Psoas muscle (tissue), 7 donors: ENCODE measurements at regions not wholly inside any gene's neighbourhood (a gene's known extent, or its start where the extent isn't known, plus 50 kb on each side); places are given as distances from the start of the nearest gene placed in this dataset.

Experiments
- ATAC-seq, 4 donors: fragments of 200-7000 bp; cut with Tn5 transposase; one replicate each; pipeline ENCODE4 v1.9.1; 2020; ENCODE audit warnings: moderate library complexity in 3 of 4, mild to moderate bottlenecking in 2 of 4
- DNase-seq, 2 donors: peaks; one replicate each; pipeline ENCODE4 v3.0.0-alpha.2; 2020
- H3K27ac ChIP-seq: fragments of 200-600 bp; one replicate; pipeline ENCODE4 v1.8.0; 2022
- H3K27me3 ChIP-seq, 3 donors: fragments of 200-600 bp in 1 of 3; one replicate each; pipeline versions ENCODE4 v1.6.1 to v1.8.0; 2013 to 2022; ENCODE audit warnings: low read length in 2 of 3, mild to moderate bottlenecking in 2 of 3, moderate library complexity in 1 of 3; ENCODE audit not compliant: insufficient read depth in 3 of 3
- H3K36me3 ChIP-seq, 2 donors: fragments of 200-600 bp in 1 of 2; one replicate each; pipeline versions ENCODE4 v1.6.1 to v1.8.0; 2013 to 2022; ENCODE audit warnings: low read depth in 1 of 2, mild to moderate bottlenecking in 1 of 2, moderate library complexity in 1 of 2; ENCODE audit not compliant: insufficient read depth in 1 of 2
- H3K4me1 ChIP-seq: fragments of 200-600 bp; one replicate; pipeline ENCODE4 v1.8.0; 2022
- H3K4me3 ChIP-seq: fragments of 200-600 bp; one replicate; pipeline ENCODE4 v1.8.0; 2022; ENCODE audit warnings: mild to moderate bottlenecking
- H3K9me3 ChIP-seq: fragments of 200-600 bp; one replicate; pipeline ENCODE4 v1.8.0; 2022
- WGBS, 3 donors: extraction: QIAGEN DNeasy Blood & Tissue Kit; methylation state at CpG; one replicate each; pipeline versions ENCODE4 v1.1.6 to v1.1.7; 2013; 5-methylcytosine and 5-hydroxymethylcytosine counted together
- intact Hi-C, 2 donors: fragments of 100-400 bp; cut with DNase I; formaldehyde crosslinking; loops; one replicate each; pipeline versions ENCODE4 v1.11.0 to v1.14.2; 2022
- TF ChIP-seq, protein P1 (sequence below): fragments of 200-600 bp; IDR thresholded peaks from one replicate; pipeline ENCODE4 v1.8.0; 2022; ENCODE audit warnings: antibody characterized with exemption
- donor health status: healthy with polysubstance abuse.
- donor health status: DM: no; HTN: no; CAD: no; lungs with moderate emphysema.
- donor health status: Bipolar disorder and iron deficiency.
- donor health status: healthy.
- donor health status: DM: yes; HTN: yes; CAD: no.
- donor health status: DM: no; HTN: no; CAD: no.
- donor health status: DM: yes; HTN: yes; CAD: no.

DNA sequence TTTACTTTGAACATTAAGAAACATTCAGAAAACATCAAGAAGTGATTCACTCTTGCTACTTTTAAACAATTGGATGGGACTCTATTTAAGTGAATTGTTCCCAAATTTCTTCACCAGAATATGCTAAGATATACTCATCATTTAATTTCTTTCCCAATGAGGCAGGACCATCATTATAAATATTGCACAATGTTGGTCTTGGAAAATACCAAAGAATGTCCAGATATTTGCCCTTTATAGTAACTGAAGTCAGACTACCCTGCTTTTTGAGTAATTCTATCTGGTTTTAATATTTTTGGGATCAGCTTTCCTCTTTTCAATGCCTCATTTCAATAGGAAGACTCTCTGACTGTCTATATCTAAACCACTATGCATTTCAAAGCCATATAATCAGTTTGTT, 129.4 kb upstream of the TENM3 start:
- intact Hi-C loops: no loop called here
- H3K4me1 ChIP-seq: no peaks in the 10 kb centered on the region
- H3K36me3 ChIP-seq: no peaks in the 10 kb centered on the region
- H3K4me3 ChIP-seq: no peak overlapping the region
- TF ChIP-seq, protein P1, sequence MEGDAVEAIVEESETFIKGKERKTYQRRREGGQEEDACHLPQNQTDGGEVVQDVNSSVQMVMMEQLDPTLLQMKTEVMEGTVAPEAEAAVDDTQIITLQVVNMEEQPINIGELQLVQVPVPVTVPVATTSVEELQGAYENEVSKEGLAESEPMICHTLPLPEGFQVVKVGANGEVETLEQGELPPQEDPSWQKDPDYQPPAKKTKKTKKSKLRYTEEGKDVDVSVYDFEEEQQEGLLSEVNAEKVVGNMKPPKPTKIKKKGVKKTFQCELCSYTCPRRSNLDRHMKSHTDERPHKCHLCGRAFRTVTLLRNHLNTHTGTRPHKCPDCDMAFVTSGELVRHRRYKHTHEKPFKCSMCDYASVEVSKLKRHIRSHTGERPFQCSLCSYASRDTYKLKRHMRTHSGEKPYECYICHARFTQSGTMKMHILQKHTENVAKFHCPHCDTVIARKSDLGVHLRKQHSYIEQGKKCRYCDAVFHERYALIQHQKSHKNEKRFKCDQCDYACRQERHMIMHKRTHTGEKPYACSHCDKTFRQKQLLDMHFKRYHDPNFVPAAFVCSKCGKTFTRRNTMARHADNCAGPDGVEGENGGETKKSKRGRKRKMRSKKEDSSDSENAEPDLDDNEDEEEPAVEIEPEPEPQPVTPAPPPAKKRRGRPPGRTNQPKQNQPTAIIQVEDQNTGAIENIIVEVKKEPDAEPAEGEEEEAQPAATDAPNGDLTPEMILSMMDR: no peak
- DNase-seq (no peak), ATAC-seq (no peak)
- H3K27ac ChIP-seq: no peak overlapping the region
- H3K9me3 ChIP-seq: peaks cover 4% of the 10 kb centered on the region
- H3K27me3 ChIP-seq: no peaks in the 10 kb centered on the region

DNA sequence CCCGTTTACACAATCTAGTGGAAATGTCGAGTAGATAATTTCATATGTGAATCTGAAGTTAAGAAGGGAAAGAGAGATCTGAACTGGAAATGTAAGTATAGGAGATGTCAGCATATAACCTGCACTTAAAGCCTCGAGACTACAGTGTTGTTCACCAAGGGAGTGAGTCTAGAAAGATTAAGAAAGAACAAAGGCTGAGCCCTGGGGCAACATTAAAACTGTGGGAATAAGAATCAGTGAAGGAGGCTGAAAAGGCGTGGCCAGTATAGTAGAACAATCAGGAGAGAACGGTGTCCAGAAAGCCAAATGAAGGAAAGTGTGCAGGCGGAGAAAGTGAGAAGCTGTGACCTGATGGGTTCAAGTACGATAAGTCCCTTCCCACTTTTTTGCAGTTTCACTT, 118.8 kb upstream of the TENM3 start:
- peaks cover 8% of the 10 kb centered on the region for H3K9me3 ChIP-seq
- intact Hi-C loops: no loop called here
- no peaks in the 10 kb centered on the region for H3K36me3 ChIP-seq

DNA sequence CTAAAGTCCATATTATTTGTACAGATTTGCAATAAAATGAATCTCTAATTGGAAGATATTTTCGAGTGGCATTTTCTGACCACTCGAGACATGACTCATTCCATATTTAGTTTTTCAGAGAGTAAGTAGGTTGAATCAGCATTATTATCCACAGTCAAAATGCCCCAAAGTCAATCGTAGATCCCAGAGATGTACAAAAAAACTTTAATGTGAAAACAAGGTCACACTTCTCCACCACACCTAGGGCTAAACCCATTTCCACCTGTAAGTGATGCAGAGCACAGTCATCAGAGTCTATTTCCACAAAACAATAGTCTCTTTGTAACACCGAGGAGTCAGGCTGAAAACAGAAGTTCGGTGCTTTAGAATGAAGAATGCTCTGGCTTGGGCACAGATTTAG, 117.1 kb upstream of the TENM3 start:
- DNase-seq (no peak), ATAC-seq (no peak)
- intact Hi-C loops: no loop called here
- no peaks in the 10 kb centered on the region for H3K4me1 ChIP-seq
- no peaks in the 10 kb centered on the region for H3K27me3 ChIP-seq
- H3K9me3 ChIP-seq: peaks cover 8% of the 10 kb centered on the region
- H3K27ac ChIP-seq: no peak overlapping the region
- no peak overlapping the region for H3K4me3 ChIP-seq
- H3K36me3 ChIP-seq: no peaks in the 10 kb centered on the region
- 63 to 70% (median 68%) methylated on average over 5 of the region's 5 CpGs for WGBS, 3 donors
- TF ChIP-seq, protein P1: no peak

More for the DNA sequence above, 118.8 kb upstream of the TENM3 start:
- Histone ChIP-seq H3K27ac (no peak overlapping the region), H3K27me3 (no peaks in the 10 kb centered on the region), H3K4me3 (no peak overlapping the region), H3K4me1 (no peaks in the 10 kb centered on the region)
- DNase-seq: no peak
- TF ChIP-seq, protein P1: no peak
- 89 to 94% (median 93%) methylated on average over 7 of the region's 7 CpGs for WGBS, 3 donors
- ATAC-seq: no peak

DNA sequence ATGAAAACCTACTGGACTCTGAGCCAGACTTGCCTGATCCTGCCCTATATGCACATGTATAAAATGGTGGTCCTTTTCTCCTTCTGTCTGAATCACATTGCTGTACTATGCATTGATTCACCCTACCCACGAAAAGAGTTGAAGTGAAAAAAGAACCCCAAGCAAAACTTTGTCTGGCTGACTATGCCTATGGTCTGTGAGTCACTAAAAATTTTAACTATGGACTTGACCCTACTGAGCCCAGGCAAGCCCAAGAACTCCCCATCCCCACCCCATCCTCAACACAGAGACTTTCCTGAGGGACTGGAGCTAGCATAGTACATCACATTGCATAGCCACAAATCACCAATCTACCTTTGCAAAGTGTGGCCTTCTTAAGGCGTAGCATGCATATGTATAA, 116.6 kb upstream of the TENM3 start:
- Histone ChIP-seq H3K36me3 (no peaks in the 10 kb centered on the region), H3K27ac (no peak overlapping the region), H3K4me1 (no peaks in the 10 kb centered on the region), H3K27me3 (no peaks in the 10 kb centered on the region), H3K9me3 (peaks cover 8% of the 10 kb centered on the region), H3K4me3 (no peak overlapping the region)
- ATAC-seq: no peak
- 90 to 94% (median 92%) methylated on average over 2 of the region's 2 CpGs for WGBS, 3 donors
- intact Hi-C loops: no loop called here
- TF ChIP-seq, protein P1: no peak
- no peak for DNase-seq

DNA sequence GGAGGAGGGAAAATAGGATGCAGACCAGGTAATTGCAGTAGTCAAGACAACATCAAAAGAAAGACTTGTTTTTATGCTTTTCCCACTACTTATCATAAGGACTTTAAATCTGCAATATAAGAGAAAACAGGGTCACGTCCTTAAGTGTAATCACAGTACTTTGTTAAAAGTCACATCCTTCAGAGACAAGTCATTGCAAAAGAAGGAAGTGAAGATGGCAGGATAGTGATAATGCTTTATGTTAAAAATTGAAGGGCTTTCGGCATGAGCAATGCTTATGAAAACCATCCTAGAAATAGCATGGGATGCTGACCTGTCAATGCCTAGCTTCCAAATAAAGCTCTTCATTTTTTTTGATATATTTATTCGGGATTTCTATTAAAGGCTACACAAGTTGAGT, 110.2 kb upstream of the TENM3 start:
- 83 to 87% (median 83%) methylated on average over 3 of the region's 3 CpGs for WGBS, 3 donors

More for the DNA sequence above, 110.2 kb upstream of the TENM3 start:
- no peaks in the 10 kb centered on the region for H3K4me1 ChIP-seq
- TF ChIP-seq, protein P1: no peak
- no peaks in the 10 kb centered on the region for H3K36me3 ChIP-seq
- no peak overlapping the region for H3K27ac ChIP-seq
- H3K9me3 ChIP-seq: no peaks in the 10 kb centered on the region
- no peak overlapping the region for H3K4me3 ChIP-seq
- intact Hi-C loops: no loop called here
- DNase-seq (no peak), ATAC-seq (no peak)
- H3K27me3 ChIP-seq: peaks cover 0 to under 1% (median 0%) of the 10 kb centered on the region in 3 donors
